ENCODE measurements at regions not wholly inside any gene's neighbourhood (a gene's known extent, or its start where the extent isn't known, plus 50 kb on each side); places are given as distances from the start of the nearest gene placed in this dataset.

- Histone ChIP-seq H3K4me1 (no peaks in the 10 kb centered on the region), H3K4me2 (no peak overlapping the region), H3K27ac (no peak overlapping the region), H3K9me3 (no peaks in the 10 kb centered on the region), H3K4me3 (no peak overlapping the region)
- ATAC-seq, result no peak
- 27% methylated on average over 4 of the region's 4 CpGs for WGBS (ENCODE audit: missing lambda C conversion rate)
- no peak for TF ChIP-seq TP53 (CRISPR knock-in tag; IDR thresholded peaks at IDR 0.05)
- no peak for TF ChIP-seq SREBF2 (IDR thresholded peaks at IDR 0.05)
- no peak for TF ChIP-seq MAFK (IDR thresholded peaks at IDR 0.05; ENCODE audit: partially characterized antibody)
- TF ChIP-seq EHF (CRISPR knock-in tag; IDR thresholded peaks at IDR 0.05), result no peak
- no peak for TF ChIP-seq HOXB13 (CRISPR knock-in tag; IDR thresholded peaks at IDR 0.05; ENCODE audit: low read depth)
- no peak for TF ChIP-seq BHLHE40 (IDR thresholded peaks at IDR 0.05; ENCODE audit: low read depth, low read length)
- no peak for TF ChIP-seq RARB (CRISPR knock-in tag; IDR thresholded peaks at IDR 0.05)
- TF ChIP-seq CHD4 (IDR thresholded peaks at IDR 0.05; ENCODE audit: borderline replicate concordance), result no peak
- no peak for DNase-seq (ENCODE audit: low read depth in 1 of 2, low spot score in 1 of 2)
- POLR2A ChIA-PET, result no interaction called here
- no peak for FAIRE-seq
- CTCF ChIA-PET, result no interaction called here
Measured at GRCh38 chr5:125979636-125980035, 443.6 kb upstream of the GRAMD2B start.

- no peaks in the 10 kb centered on the region for H3K9me3 ChIP-seq
- no peak overlapping the region for H3K4me3 ChIP-seq
- H3K4me1 ChIP-seq, result no peaks in the 10 kb centered on the region
- no peak overlapping the region for H3K4me2 ChIP-seq
- CTCF ChIA-PET, result no interaction called here
- DNase-seq (ENCODE audit: low read depth in 1 of 2, low spot score in 1 of 2) (no peak), FAIRE-seq (no peak), ATAC-seq (no peak)
- no peak for TF ChIP-seq HOXA7 (CRISPR knock-in tag; IDR thresholded peaks at IDR 0.05)
- no peak for TF ChIP-seq POLR2A (IDR thresholded peaks at IDR 0.05; ENCODE audit: low read length)
- TF ChIP-seq HMGXB4 (CRISPR knock-in tag; IDR thresholded peaks at IDR 0.05; ENCODE audit: borderline replicate concordance), result no peak
- no peak for TF ChIP-seq MYC (IDR thresholded peaks at IDR 0.05; ENCODE audit: borderline replicate concordance, low read length)
- TF ChIP-seq CTCF (IDR thresholded peaks at IDR 0.05), result no peak
- TF ChIP-seq FOXS1 (CRISPR knock-in tag; IDR thresholded peaks at IDR 0.05), result no peak
- TF ChIP-seq PHF8 (IDR thresholded peaks at IDR 0.05; ENCODE audit: borderline replicate concordance, low read depth), result no peak
- TF ChIP-seq REST (IDR thresholded peaks at IDR 0.05), result no peak
- no peak for TF ChIP-seq HEYL (CRISPR knock-in tag; IDR thresholded peaks at IDR 0.05)
- TF ChIP-seq EHF (CRISPR knock-in tag; IDR thresholded peaks at IDR 0.05), result no peak
- TF ChIP-seq JUN (IDR thresholded peaks at IDR 0.05), result no peak
- TF ChIP-seq MAFK (IDR thresholded peaks at IDR 0.05; ENCODE audit: partially characterized antibody), result no peak
- no peak for TF ChIP-seq BCL3 (IDR thresholded peaks at IDR 0.05)
- TF ChIP-seq RARB (CRISPR knock-in tag; IDR thresholded peaks at IDR 0.05), result no peak
- TF ChIP-seq HES2 (IDR thresholded peaks at IDR 0.05), result no peak
- no peak for TF ChIP-seq MAX (IDR thresholded peaks at IDR 0.05)
- TF ChIP-seq JUNB (IDR thresholded peaks at IDR 0.05), result no peak
- TF ChIP-seq HOXB5 (CRISPR knock-in tag; IDR thresholded peaks at IDR 0.05), result no peak
- no peak for TF ChIP-seq RAD21 (conservative IDR thresholded peaks at IDR 0.05 in 1 of 2, IDR thresholded peaks at IDR 0.05 in 1 of 2)
- TF ChIP-seq NR3C1 (IDR thresholded peaks at IDR 0.05), result no peak
- POLR2A ChIA-PET, result no interaction called here
- H3K27ac ChIP-seq, result no peak overlapping the region
Measured at GRCh38 chr5:125981016-125981415, 442.2 kb upstream of the GRAMD2B start.
